Activated naive CD4-positive, alpha-beta T cell treated with anti-CD3 and anti-CD28 coated beads for 36 hours (primary cell): ENCODE measurements at regions not wholly inside any gene's neighbourhood (a gene's known extent, or its start where the extent isn't known, plus 50 kb on each side); places are given as distances from the start of the nearest gene placed in this dataset.
"Not testable (repeated sequence)": the region's sequence is repeated elsewhere in the genome, so short reads cannot be mapped to it uniquely, and the experiment has no call there.

Experiments used
- CTCF ChIA-PET: fragments of 350-600 bp; sonication (Branson Sonifier 250); formaldehyde crosslinking; loops from one replicate; lab custom pipeline; 2021; ENCODE audit warnings: antibody characterized with exemption; lab: Charles Lee
- DNase-seq: peaks from one replicate; pipeline ENCODE4 v3.0.0-alpha.2; 2020
- H3K27ac Mint-ChIP-seq: one replicate; pipeline ENCODE4 v1.8.0; 2021; ENCODE audit warnings: mild to moderate bottlenecking, mixed read lengths
- H3K27me3 Mint-ChIP-seq: one replicate; pipeline ENCODE4 v1.8.0; 2021; ENCODE audit warnings: low read depth, mixed read lengths
- H3K36me3 Mint-ChIP-seq: one replicate; pipeline ENCODE4 v1.8.0; 2021; ENCODE audit warnings: low read depth, mixed read lengths
- H3K4me1 Mint-ChIP-seq: one replicate; pipeline ENCODE4 v1.8.0; 2021; ENCODE audit warnings: low read depth, mixed read lengths
- H3K4me3 Mint-ChIP-seq: one replicate; pipeline ENCODE4 v1.8.0; 2021; ENCODE audit warnings: mild to moderate bottlenecking, moderate library complexity, mixed read lengths
- H3K9me3 Mint-ChIP-seq: one replicate; pipeline ENCODE4 v1.8.0; 2021; ENCODE audit warnings: mixed read lengths
- intact Hi-C: fragments of 100-400 bp; cut with micrococcal nuclease; formaldehyde crosslinking; loops from one replicate; pipeline ENCODE4 v1.15.1; 2023

DNA sequence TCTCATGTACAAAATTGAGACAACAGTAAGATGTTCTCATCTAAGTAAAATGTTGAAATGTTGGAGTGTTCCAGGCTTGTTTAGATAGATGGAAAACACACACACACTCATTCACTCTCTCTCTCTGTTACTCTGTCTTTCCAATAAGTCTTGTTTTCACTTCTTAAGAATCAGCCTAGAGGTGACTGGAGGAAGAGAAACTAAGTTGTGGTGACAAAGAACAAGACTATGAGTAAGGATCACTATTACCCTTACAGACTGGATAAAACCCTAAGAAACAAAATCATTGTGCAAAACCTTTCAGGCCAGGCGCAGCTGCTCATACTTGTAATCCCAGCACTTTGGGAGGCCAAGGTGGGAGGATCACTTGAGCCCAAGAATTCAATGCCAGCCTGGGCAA, 107.5 kb downstream of the FAM72B start:
- H3K36me3 Mint-ChIP-seq, intact Hi-C loops, DNase-seq, CTCF ChIA-PET, H3K9me3 Mint-ChIP-seq, H3K4me3 Mint-ChIP-seq, H3K27me3 Mint-ChIP-seq: not testable (repeated sequence)
- Mint-ChIP-seq H3K27ac (peak overlapping the region; percentile 92), H3K4me1 (peaks cover 30% of the 10 kb centered on the region)

- H3K4me3 Mint-ChIP-seq, CTCF ChIA-PET, DNase-seq, intact Hi-C loops, H3K27ac Mint-ChIP-seq, H3K27me3 Mint-ChIP-seq, H3K9me3 Mint-ChIP-seq, H3K36me3 Mint-ChIP-seq: not testable (repeated sequence)
- peaks cover 26% of the 10 kb centered on the region for H3K4me1 Mint-ChIP-seq
Observed at GRCh38 chr1:121079655-121080054, 104.5 kb downstream of the FAM72B start.

DNA sequence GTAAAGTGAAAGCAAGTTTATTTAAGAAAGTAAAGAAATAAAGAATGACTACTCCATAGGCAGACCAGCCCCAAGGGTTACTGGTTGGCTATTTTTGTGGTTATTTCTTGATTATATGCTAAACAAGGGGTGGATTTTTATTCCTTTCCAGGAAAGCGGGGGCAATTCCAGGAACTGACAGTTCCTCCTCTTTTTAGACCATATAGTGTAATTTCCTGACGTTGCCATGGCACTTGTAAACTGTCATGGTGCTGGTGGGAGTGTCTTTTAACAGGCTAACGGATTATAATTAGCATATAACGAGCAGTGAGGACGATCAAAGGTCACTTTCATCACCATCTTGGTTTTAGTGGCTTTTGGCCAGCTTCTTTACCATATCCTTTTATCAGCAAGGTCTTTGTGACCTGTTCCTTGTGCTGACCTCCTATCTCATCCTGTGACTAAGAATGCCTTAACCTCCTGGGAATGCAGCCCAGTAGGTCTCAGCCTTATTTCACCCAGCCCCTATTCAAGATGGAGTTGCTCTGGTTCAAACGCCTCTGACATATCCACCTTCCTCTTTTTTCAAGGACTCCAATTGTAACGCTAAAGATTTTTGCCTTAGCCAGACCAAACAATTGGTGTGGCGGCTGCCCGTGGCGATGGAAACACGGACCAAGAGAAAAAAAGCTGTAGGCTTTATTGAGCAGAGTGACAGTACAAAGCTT, 103.8 kb downstream of the FAM72B start:
- peak; percentile 41 for DNase-seq
- H3K9me3 Mint-ChIP-seq, H3K27ac Mint-ChIP-seq, H3K27me3 Mint-ChIP-seq, H3K4me3 Mint-ChIP-seq, intact Hi-C loops, CTCF ChIA-PET, H3K36me3 Mint-ChIP-seq: not testable (repeated sequence)
- H3K4me1 Mint-ChIP-seq: peaks cover 26% of the 10 kb centered on the region

DNA sequence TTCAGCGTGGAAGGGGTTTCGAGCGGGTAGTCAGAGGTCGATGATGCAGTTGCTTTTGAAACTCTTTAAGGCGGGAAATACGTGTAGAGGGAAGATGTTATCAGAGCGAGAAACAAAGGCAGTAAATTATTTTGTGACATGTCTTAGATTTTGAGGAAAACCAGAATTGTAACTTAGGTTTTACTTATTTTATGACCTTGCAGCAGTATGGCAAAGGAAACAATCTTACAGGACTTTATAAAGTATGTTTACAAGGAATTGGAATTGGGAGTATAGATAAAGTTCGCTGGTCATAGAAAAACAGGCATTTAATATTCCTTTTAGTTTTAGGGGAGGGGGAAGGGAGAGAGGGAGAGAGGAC, 103.3 kb downstream of the FAM72B start:
- peaks cover 24% of the 10 kb centered on the region for H3K4me1 Mint-ChIP-seq
- DNase-seq, H3K9me3 Mint-ChIP-seq, intact Hi-C loops, H3K27me3 Mint-ChIP-seq, H3K4me3 Mint-ChIP-seq, H3K27ac Mint-ChIP-seq, H3K36me3 Mint-ChIP-seq, CTCF ChIA-PET: not testable (repeated sequence)

DNA sequence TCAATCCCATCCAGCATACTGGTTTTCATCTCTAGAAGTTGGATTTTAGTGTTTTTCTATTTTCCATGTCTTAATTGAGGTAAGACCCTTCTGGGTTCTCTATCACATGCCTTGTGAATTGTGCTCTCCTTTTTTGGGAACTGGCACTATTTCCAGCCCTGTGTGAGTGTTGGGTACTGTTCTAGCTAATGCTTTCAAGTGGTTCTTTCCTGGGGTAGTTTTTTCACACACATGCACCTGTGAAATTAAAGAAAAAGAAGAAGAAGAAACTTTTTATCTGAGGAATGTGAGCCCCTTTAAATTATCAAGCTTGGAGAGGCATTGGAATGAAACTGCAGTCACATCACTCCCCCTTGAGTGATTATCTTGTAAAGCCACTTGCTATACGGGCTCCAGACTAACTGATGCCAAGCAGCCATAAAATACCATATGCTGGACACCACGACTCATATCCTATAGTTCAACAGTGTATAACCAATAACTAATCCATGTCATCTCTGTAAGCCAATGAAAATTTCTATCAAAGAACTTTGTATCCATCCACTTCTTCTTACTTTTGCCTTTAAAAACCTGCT, 102.4 kb downstream of the FAM72B start:
- H3K9me3 Mint-ChIP-seq, H3K4me3 Mint-ChIP-seq, H3K27me3 Mint-ChIP-seq, intact Hi-C loops, DNase-seq, CTCF ChIA-PET, H3K36me3 Mint-ChIP-seq, H3K27ac Mint-ChIP-seq: not testable (repeated sequence)
- peaks cover 22% of the 10 kb centered on the region for H3K4me1 Mint-ChIP-seq

DNA sequence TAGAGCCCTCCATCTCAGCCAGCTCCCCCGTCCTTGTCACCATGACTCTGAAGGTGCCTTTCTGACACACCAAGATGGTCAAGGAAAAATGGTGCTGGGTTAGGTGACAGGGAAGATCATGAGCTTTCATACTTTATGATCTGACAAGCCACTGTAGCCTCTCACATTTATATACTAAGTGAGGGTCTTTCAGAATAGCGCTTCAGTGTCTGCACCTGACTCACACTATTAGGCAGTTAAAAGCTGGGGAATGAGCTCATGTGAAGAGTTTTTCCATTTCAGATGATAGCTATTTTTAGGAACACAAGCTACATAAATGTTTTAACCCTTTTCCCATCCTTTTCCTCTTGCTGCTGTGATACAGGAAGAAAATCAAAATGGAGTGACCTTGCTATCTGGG, 101.1 kb downstream of the FAM72B start:
- CTCF ChIA-PET, intact Hi-C loops, H3K27me3 Mint-ChIP-seq, H3K9me3 Mint-ChIP-seq, H3K4me3 Mint-ChIP-seq, DNase-seq, H3K27ac Mint-ChIP-seq, H3K36me3 Mint-ChIP-seq: not testable (repeated sequence)
- peaks cover 25% of the 10 kb centered on the region for H3K4me1 Mint-ChIP-seq

- H3K9me3 Mint-ChIP-seq, CTCF ChIA-PET, H3K27me3 Mint-ChIP-seq, H3K36me3 Mint-ChIP-seq, intact Hi-C loops, H3K27ac Mint-ChIP-seq, H3K4me3 Mint-ChIP-seq: not testable (repeated sequence)
- peaks cover 10% of the 10 kb centered on the region for H3K4me1 Mint-ChIP-seq
- DNase-seq: peak; percentile 16
Observed at GRCh38 chr1:121086249-121086648, 97.9 kb downstream of the FAM72B start.

DNA sequence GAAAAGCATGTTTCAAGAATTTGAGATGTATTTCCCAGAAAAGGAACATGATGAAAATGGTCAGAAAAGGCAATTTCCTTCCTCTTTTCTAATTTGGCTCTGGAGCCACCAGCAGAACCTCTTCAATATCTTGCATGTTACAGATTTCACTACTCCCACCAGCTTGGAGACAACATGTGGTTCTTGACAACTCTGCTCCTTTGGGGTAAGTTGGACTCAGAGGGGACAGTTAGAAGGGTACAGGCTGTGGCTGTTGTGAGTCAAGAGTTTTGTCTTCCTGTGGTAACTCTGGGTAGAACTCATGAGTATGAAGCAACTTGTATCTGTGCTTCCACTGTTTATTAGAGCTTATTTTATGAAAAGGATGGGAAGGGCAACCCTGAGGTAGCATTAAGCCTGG, 96.9 kb downstream of the FAM72B start:
- H3K4me3 Mint-ChIP-seq, CTCF ChIA-PET, H3K27me3 Mint-ChIP-seq, H3K4me1 Mint-ChIP-seq, intact Hi-C loops, H3K27ac Mint-ChIP-seq, H3K36me3 Mint-ChIP-seq, DNase-seq, H3K9me3 Mint-ChIP-seq: not testable (repeated sequence)

GRCh38 chr1:121088568-121088967, 95.6 kb downstream of the FAM72B start:
- H3K9me3 Mint-ChIP-seq, H3K4me3 Mint-ChIP-seq, DNase-seq, H3K4me1 Mint-ChIP-seq, H3K36me3 Mint-ChIP-seq, H3K27ac Mint-ChIP-seq, intact Hi-C loops, H3K27me3 Mint-ChIP-seq, CTCF ChIA-PET: not testable (repeated sequence)

GRCh38 chr1:121092329-121092968, 91.7 kb downstream of the FAM72B start:
- intact Hi-C loops, DNase-seq, H3K9me3 Mint-ChIP-seq, H3K4me3 Mint-ChIP-seq, H3K36me3 Mint-ChIP-seq, CTCF ChIA-PET, H3K27me3 Mint-ChIP-seq, H3K4me1 Mint-ChIP-seq: not testable (repeated sequence)
- H3K27ac Mint-ChIP-seq: peak overlapping the region; percentile 70

GRCh38 chr1:121095014-121095413, 89.1 kb downstream of the FAM72B start:
- H3K4me3 Mint-ChIP-seq, H3K4me1 Mint-ChIP-seq, CTCF ChIA-PET, H3K9me3 Mint-ChIP-seq, H3K27ac Mint-ChIP-seq, intact Hi-C loops, DNase-seq, H3K36me3 Mint-ChIP-seq, H3K27me3 Mint-ChIP-seq: not testable (repeated sequence)

DNA sequence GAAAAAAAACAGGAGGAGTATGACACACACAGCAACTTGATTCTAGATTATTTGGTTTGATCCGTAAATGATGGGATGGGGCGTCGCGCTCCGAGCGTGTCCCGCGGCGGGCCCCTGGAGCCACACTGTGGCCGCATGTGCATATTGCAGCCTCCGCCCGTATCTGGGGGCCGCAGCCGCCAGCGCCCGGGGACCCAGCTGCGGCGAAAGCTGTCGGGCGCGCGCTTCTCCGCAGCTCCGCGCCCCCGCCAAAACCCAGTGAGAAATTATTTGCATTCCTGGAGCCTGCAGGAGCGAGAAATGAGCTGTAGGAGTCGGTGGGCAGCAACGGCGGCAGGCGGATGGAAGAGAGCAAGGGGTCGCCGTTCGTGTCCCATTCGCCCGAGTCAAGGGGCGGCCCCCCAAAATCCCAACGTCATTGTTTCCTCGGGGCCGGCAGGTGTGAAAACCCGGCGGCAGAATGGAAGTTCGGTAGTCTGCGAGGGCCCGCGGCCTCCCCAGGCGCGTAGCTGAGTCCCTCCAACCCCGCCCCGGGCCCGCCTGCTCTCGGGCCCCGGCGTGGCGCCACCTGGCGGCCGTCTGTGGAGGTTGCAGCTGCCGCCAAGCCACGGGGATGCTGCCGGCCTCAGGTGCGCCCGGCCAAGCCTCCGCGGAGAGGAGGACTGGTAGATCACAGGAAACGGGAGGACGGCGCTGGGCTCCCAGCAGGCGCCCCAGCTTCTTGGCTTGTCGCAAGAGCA, 86.8 kb downstream of the FAM72B start:
- H3K36me3 Mint-ChIP-seq, CTCF ChIA-PET, intact Hi-C loops, H3K9me3 Mint-ChIP-seq, H3K27me3 Mint-ChIP-seq, H3K4me1 Mint-ChIP-seq: not testable (repeated sequence)
- H3K4me3 Mint-ChIP-seq: peak overlapping the region; percentile 54
- DNase-seq: peak; percentile 87
- H3K27ac Mint-ChIP-seq: peak overlapping the region; percentile 30

DNA sequence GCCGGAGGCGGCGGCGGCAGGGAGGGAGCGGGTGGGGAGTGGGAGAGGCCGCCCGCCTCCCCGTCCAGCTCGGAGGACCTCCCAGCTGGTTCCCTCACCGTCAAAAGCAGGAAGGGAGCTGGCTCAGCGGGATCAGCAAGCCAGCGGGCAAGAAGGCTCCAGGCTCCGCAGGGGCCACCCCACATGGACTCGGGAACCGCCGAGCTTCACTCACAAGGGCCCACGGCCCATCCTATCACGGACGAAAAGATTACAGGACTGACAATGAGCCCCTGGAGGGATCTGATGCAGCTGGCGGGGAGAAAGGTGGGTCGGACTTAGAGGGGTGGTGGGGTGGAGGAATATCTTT, 86.3 kb downstream of the FAM72B start:
- H3K4me1 Mint-ChIP-seq, H3K27me3 Mint-ChIP-seq, DNase-seq, H3K9me3 Mint-ChIP-seq, H3K27ac Mint-ChIP-seq, H3K36me3 Mint-ChIP-seq, intact Hi-C loops, CTCF ChIA-PET: not testable (repeated sequence)
- peak overlapping the region; percentile 42 for H3K4me3 Mint-ChIP-seq
